ENCODE measurements at regions not wholly inside any gene's neighbourhood (a gene's known extent, or its start where the extent isn't known, plus 50 kb on each side); places are given as distances from the start of the nearest gene placed in this dataset.

GRCh38 chr2:18422432-18423165, 137.9 kb downstream of the RDH14 start:
- TF ChIP-seq GABPA (IDR thresholded peaks at IDR 0.05 in 1 of 2, conservative IDR thresholded peaks at IDR 0.05 in 1 of 2) (no peak), CTCF (IDR thresholded peaks at IDR 0.05; ENCODE audit: low read depth, low read length, missing input control) (no peak), SP1 (IDR thresholded peaks at IDR 0.05) (no peak), MAX (IDR thresholded peaks at IDR 0.05) (no peak), ZBTB33 (IDR thresholded peaks at IDR 0.05) (no peak), TAF1 (conservative IDR thresholded peaks at IDR 0.05) (no peak), REST (IDR thresholded peaks at IDR 0.05) (no peak), FOXA1 (IDR thresholded peaks at IDR 0.05) (no peak), JUND (IDR thresholded peaks at IDR 0.05) (no peak), YY1 (IDR thresholded peaks at IDR 0.05) (no peak), RXRA (IDR thresholded peaks at IDR 0.05) (no peak), HNF4A (conservative IDR thresholded peaks at IDR 0.05) (no peak), ATF3 (IDR thresholded peaks at IDR 0.05) (no peak)

All from liver (tissue), 3 donors.